DMS79 (cell line): ENCODE measurements at regions not wholly inside any gene's neighbourhood (a gene's known extent, or its start where the extent isn't known, plus 50 kb on each side); places are given as distances from the start of the nearest gene placed in this dataset.
"Not testable (repeated sequence)": the region's sequence is repeated elsewhere in the genome, so short reads cannot be mapped to it uniquely, and the experiment has no call there.

Experiments used
- DNase-seq: peaks from one replicate; lab custom pipeline; 2025; lab: John Stamatoyannopoulos, UW

GRCh38 chr4:170591076-170591475 lies 501.3 kb upstream of the AADAT start:
- no peak for DNase-seq

DNA sequence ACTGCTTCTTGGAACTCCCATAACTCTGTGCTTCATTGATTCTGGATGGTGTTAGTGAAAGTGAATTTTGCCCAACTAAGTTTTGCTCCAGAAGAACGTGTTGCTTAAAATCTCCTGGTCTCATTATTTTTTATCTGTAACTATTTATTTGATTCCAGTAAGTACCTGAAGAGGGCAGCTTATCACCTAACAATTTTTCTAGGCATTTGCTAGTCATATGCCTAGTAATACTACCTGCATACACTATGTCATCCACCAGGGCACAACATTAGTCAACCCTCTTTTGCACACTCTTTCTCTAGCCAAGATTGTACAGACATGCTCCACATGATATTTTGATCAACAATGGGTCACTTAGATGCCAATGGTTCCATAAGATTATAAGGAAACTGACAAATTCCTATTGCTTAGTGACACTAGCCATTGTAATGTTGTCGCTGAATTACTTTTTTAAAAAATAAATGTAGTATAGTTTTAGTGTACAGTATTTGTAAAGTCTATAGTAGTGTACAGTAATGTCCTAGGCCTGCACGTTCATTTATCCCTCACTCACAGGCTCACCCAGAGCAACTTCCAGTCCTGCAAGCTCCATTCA lies 499.9 kb upstream of the AADAT start:
- DNase-seq: no peak

DNA sequence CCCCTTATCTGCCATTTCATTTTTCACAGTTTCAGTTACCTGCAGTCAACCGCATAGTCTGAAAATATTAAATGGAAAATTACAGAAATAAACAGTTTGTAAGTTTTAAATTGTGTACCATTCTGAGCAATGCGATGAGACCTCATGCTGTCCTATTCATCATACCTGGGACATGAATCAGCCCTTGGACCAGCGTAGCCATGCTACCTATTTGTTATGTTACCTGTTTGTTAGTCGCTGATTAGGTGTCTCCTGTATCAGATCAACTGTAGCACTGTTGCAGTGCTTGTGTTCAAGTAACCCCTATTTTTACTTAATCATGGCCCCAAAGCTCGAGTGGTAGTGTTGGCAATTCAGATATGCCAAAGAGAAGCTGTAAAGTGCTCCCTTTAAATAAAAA lies 492.2 kb upstream of the AADAT start:
- no peak for DNase-seq

DNA sequence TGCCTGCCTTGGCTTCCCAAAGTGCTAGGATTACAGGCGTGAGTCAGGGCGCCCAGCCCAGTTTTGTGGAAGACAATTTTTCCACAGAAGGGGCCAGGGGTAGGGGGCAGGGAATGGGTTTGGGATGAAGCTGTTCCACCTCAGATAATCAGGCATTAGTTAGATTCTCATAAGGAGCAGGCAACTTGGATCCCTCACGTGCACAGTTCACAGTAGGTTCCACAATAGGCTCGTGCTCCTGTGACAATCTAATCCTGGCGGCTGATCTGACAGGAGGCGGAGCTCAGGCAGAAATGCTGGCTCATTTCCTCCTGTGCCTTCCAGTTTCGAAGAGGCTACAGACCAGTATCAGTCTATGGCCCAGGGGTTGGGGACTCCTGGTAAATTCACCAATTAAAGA lies 491.6 kb upstream of the AADAT start:
- DNase-seq: no peak

DNA sequence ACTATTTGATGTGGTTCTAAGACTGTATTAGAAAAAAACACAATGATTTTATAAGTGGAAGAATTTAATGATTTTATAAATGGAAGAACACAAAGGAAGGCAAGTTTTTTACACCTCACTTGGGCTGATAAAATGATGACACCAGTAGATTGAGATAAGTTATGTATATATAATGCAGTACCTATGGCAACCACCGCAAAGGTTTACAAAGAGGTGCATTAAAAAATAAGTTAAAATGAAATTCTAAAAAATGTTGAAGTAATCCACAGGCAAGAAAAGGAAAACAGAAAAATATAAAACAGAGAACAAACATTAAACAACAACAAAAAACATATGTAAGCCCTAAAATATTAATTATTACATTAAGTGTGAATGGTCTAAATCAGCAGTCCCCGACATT lies 490.9 kb upstream of the AADAT start:
- DNase-seq: no peak

DNA sequence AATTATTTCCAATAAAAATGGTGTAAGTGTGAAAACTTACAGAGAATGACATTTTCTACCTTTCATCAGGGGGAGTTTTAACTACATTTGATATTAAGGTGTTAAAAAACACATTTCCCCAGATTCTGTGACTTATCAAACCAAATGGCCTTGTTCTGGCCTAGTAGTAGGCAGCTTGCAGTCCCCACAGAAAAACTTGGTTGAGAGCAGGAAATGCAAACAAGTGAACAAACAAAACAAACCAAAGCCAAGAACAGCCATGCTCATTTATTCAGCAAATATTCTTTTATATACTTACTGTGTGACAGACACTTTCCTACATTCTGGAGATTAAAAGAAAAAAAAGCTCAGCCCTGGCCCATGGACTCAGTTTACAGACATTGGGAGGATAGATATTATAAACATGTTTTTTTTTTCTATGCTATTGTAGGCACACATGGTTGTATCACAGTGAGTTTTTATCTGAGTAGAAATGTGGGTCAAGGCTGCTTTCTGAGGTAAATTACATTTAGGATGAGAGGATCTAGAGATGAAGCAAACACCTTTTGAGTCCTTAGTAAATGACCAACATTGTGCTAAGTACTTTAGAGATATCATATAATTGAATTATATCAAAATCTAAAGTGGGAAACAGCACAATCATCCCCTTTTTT lies 449.2 kb upstream of the AADAT start:
- DNase-seq: no peak

DNA sequence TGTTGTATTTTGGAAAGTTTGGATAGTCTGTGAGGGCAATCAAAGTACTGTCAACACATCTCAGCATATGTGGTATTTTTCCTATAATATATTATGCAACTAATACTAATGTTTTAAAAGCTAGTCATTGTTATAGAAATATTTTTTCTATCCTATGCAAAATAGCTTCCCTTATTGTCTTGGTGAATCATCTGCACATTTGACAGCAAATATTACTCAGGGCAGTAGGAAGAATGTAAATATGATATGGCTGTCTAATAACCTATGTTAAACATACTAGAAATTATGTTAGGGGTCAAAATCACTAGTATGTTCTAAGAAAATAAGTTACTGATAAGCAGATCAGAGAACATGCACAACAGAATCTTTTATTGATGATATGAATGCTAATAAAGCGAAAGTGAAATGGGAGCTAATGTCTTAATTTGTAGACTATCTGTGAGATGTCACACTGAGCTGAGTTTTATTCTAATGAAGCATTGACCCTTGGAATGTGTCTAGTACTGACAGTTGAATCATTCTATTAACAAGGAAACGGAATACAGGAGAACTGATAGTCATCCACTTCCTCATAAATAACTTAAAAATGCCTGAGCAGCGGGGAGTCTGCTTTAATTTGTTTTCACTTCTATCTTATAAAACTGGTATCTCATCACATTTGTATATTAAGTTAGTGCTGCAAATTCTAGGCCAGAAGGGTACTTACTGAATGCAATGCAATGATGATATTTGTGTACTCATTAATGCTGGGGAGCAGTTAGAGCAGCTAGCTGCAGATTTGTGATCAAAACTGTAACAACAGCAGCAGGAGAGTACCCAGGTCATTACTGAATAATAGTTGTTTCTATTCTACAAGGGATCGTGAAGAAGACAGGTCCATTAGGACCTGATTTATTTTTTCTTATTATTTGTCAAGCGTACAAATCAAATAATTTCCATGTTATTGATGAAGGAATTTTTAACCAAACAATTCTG lies 440.3 kb upstream of the AADAT start:
- DNase-seq: no peak

- no peak for DNase-seq
Observed at GRCh38 chr4:170526471-170526870, 436.7 kb upstream of the AADAT start.

GRCh38 chr4:170522427-170522970 lies 432.7 kb upstream of the AADAT start:
- no peak for DNase-seq

- no peak for DNase-seq
Observed at GRCh38 chr4:170497689-170498088, 407.9 kb upstream of the AADAT start.

- DNase-seq: no peak
Observed at GRCh38 chr4:170497112-170497511, 407.4 kb upstream of the AADAT start.

DNA sequence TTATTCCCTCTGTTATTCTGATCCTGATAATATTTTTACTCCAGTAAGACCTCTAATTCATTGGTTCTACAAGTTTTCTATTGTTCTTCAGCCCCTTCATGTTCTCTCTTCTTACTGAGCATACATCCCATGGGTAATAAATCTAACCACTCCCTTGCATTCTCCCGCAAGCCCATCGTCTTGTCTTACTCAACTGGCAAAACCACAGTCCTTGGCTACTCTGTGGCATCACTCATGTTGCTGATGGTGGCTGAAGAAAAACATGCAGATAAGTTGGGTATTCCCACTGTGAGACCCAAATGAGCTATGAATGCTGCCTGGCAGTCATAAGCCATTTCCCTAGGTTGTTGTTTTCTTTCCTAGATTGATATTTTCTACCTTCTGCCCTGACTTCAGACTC lies 402.2 kb upstream of the AADAT start:
- DNase-seq: no peak

DNA sequence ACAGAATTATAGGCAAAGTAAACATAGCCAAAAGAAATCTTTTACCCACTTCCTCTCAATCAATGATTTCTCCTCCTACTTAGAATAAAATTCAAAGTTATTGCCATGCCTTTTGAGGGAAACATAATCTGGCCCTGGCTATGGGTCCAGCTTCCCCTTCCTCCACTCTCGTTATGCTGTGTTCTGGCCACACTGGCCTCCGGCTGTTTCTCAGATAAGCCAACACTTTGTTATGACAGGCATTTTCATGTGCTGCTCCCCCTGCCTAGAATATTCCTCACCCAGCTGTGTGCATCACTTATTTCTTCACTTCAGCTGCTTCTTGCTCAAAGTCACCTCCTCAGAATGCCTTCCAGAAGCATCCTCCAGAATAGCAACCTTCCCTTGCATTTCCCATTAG lies 386.6 kb upstream of the AADAT start:
- DNase-seq: no peak

GRCh38 chr4:170465429-170465828 lies 375.7 kb upstream of the AADAT start:
- DNase-seq: no peak

DNA sequence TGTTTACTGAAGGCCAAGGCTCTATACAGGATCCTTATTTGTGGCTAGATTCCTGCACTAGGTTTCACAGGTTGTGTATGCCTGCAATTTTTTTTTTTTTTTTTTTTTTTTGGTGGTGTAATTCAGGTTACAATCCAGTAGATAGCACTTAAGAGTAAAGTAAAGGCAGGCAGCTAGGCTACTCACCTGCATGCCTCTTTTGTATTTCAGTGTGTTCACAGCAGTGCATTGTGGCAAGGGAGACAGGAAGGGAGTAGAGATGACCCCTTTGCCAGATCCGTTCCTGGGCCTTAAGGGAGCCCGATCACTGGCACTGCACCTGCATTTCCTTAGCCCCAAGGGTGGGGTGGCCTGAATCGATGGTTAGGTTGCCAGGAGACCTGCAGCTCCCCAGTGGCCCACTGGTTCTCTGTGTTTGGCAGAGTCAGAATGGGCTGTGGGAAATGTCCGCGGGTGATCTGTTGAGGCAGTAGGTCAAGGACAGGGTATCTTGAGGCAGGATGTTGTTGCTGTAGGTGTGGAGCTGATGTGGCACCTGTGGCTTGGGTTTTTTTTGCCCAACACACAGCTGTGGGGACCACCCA lies 374.9 kb upstream of the AADAT start:
- DNase-seq: no peak

DNA sequence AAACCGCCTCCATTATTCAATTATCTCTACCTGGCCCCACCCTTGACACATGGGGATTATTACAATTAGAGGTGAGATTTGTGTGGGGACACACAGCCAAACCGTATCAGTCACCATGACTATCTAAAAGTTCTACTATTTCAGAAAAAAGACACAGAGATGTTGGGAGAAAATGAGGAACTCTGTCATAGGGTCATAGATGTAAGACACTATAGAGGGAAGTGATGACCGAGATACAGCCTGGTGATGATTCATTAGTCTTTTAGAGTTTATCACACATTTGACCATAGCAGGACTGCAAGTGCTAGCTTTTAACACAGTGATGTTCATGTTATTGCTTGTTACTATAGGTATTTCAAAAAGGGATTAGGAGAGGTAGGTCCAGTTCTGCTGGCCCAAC lies 357.0 kb upstream of the AADAT start:
- DNase-seq: no peak

DNA sequence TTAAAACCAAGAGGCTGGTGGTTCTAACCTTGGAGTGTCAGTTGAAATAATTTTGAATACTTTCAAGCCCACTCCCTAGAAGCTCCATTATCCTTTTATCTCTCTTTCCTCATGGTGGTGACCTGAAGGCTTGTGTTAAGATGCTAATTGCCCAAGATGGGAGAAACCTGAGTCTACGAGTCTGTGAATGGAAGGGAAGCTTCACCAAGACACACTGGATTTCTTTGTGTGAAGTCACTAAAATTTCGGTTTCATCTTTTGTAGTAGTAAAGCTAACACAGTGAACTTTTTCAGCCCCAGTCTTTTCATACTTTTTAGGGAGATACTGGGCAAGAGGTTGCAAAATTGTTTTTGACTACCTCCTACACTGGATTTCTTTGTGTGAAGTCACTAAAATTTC lies 351.4 kb upstream of the AADAT start:
- DNase-seq: not testable (repeated sequence)

DNA sequence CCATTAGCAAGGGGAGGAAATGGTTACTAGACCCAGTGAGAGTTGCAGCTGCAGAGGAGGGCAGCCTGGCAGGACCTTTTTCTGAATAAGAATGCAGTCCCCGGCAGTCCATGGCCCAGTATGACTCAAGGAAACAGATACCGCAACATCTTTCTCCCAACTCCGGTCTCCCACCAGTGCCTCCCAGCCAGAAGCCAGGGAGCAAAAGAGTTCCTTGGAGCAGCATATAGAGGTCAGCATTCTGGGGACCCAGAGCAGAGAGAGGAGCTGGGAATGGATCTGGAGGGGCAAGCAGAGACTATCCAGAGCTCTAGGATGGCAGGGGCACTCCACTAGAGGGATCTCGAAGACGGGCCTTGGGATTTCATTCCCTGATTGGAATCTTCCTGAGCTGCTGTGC lies 339.2 kb upstream of the AADAT start:
- no peak for DNase-seq

DNA sequence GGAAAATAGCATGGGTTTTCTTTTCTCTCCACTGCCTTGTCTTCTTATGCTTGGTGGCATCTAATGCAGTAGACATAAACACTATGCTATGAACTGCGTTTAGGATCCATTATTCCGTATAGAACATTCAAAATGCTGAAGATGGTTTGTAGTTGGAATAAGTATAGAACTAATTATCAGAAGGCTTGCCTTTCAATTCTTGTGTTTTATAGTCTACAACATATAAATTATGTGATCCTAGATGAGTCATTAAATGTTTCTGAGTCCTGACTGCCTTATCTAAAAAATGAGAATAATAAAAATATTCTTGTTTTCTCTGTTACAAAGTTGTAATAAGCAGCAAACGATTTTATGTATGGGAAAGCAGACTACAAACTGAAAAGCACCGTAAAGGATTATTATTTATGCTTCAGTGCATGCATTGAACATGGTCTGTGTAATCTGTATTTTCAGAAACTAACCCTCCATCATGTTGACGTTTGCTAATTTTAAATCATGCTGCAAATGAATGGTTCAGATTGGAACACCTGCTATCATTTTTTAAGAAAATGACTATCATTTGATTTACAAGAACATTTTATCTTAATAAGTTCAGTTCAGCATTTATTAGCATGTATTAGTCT lies 335.9 kb upstream of the AADAT start:
- no peak for DNase-seq

- DNase-seq: no peak
Observed at GRCh38 chr4:170425040-170425439, 335.3 kb upstream of the AADAT start.

GRCh38 chr4:170423137-170423536 lies 333.4 kb upstream of the AADAT start:
- DNase-seq: no peak

DNA sequence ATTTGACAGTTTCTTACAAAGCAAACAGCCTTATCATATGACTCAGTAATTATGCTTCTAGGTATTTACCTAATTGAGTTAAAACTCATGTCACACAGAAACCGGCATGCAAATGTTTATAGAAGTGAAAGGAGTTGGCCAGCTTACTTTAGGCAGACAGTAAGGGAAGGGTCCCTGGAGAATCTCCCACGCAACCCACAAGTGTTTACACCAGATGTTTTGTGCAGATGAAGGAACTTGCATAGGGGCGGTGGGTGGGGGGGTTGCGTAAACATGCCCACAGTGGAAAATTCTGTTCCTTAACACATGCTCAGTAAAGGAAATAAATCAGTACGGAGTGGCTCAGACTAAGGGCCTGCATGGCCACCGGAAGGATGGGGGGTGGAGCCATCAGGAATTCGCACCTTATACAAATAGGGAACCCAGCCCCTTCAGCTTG lies 330.5 kb upstream of the AADAT start:
- no peak for DNase-seq
